GM19397 (cell line): ENCODE measurements at regions not wholly inside any gene's neighbourhood (a gene's known extent, or its start where the extent isn't known, plus 50 kb on each side); places are given as distances from the start of the nearest gene placed in this dataset.
"Not testable (repeated sequence)": the region's sequence is repeated elsewhere in the genome, so short reads cannot be mapped to it uniquely, and the experiment has no call there.

Experiments used
- ATAC-seq: cut with Tn5 transposase; IDR thresholded peaks from one replicate; pipeline ENCODE4 v1.9.1; 2021; ENCODE audit warnings: mild to moderate bottlenecking, moderate library complexity; ENCODE audit not compliant: unreplicated experiment

- ATAC-seq, result no peak
These were observed 821.4 kb downstream of the RNF144A start for GRCh38 chr2:7738596-7738995.

- no peak for ATAC-seq
These were observed 822.9 kb downstream of the RNF144A start for GRCh38 chr2:7740114-7740513.

DNA sequence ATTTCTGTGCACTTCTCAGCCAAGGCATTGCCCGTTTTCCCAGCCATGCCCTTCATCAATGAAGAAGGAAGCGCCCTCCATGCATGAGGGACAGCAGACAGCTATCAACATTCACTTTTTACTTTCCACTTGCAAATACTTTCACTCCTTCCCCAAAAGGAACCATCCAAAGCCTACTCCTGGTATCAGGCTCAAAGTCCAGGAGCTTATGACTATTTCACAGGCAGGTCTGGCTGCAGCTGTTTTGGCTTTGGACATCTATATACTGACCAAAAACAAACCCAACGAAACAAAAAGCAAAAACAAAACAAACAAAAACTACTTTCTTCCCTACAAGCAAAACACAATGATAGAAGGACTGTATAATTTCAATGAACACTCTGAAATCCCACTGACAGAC, 825.1 kb downstream of the RNF144A start:
- no peak for ATAC-seq

- ATAC-seq, result no peak
These were observed 827.6 kb downstream of the RNF144A start for GRCh38 chr2:7744827-7745226.

- no peak for ATAC-seq
These were observed 828.2 kb downstream of the RNF144A start for GRCh38 chr2:7745369-7745768.

- ATAC-seq, result no peak
These were observed 831.7 kb downstream of the RNF144A start for GRCh38 chr2:7748717-7749415.

DNA sequence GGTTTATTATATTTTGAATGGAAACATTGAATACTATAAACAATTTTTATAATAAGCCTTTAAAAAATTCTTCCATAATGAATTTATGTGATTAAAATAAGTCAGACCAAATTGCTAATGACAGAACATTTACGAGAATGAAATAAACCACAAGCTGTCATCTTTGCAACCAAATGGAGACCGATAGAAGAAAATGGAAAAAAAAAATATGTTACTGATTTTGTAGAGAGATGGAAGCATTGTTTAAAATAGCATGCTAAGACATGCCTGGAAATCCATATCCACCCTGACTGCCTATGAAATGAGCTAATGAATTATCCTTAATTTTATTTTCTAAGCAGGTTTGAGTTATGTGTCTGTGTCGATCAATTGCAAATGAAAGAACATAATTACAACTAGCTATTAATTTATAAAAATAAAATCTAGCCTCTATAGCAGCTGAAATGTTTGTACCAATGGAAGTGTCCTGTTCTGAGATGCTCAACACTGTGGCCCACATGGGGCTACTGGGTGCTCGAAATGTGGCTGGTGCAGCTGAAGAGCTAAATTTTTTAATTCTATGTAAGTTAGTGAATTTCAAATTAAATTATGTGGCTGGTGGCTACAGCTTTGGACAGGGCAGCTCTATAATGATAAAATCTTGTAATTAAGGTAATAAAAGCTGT, 832.8 kb downstream of the RNF144A start:
- ATAC-seq, result no peak

DNA sequence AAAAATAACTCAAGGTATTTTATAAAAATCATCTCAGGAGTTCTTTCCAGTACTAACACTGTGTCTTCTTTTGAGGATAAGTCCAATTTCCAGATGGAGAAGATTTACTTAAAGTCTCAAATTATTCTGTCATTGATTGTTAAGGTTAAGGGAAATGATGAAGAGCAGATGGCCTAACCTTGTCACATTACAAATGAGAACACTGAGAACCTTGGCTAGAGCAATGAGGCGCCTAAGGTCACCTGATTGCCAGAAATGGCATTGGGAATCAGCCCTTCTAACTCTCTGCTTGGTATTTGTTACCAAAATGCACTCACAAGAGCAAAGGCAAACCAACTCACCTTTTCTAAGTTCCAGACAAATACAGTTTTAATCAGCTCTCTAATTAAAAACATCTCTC, 835.1 kb downstream of the RNF144A start:
- no peak for ATAC-seq

GRCh38 chr2:7753777-7754176, 836.6 kb downstream of the RNF144A start:
- no peak for ATAC-seq

GRCh38 chr2:7755879-7756278, 838.7 kb downstream of the RNF144A start:
- ATAC-seq, result no peak

DNA sequence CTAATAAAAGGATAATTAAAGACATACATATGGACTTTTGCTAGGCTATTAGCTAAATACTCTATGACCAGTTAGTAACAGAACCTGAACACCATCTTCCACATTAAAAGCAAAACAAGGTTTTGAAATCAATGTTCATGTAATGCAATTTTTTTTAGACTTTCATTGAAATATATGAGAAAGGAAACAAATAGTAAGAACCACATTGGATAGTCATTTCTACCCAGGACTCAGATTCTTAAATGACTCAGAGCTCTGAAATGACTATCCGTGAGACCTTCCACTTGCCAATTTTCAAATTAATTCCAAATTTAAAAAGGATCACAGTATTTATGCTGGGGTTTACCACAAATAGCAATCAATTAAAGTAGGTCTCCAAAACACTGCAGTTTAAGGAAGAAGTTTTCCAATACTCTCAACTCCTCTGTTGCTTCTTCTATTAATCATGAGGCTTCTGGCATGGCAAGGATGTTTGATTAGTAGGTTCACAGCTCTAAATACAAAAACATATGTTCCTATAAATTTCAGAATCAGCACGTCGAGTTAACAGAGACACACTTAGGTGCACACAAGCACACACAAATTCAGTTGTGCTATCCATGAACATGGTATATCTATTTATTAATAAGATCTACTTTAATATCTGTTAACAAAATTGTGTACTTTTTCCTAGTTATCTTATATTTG, 841.0 kb downstream of the RNF144A start:
- no peak for ATAC-seq

- ATAC-seq, result no peak
These were observed 842.7 kb downstream of the RNF144A start for GRCh38 chr2:7759898-7760297.

- not testable (repeated sequence) for ATAC-seq
These were observed 846.2 kb downstream of the RNF144A start for GRCh38 chr2:7763418-7763817.

DNA sequence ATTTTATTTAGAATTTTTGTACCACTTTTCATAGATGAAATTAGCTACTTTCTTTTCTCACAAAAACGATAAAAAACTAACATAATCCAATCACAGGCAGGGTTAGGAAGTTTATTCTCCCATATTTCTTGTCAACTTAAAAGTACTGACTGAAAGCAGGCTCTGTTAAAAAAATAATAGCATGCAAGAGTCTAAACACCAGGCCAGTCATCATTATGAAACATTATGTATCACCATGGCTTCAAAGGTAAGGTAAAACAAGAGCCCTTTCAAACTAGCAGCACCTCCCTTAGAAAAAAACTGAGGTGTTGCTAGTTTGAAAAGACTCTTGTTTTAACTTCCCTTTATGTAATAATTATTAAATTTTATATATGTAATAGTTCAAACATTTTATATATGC, 848.0 kb downstream of the RNF144A start:
- ATAC-seq, result no peak

GRCh38 chr2:7766088-7766722, 849.0 kb downstream of the RNF144A start:
- no peak for ATAC-seq

DNA sequence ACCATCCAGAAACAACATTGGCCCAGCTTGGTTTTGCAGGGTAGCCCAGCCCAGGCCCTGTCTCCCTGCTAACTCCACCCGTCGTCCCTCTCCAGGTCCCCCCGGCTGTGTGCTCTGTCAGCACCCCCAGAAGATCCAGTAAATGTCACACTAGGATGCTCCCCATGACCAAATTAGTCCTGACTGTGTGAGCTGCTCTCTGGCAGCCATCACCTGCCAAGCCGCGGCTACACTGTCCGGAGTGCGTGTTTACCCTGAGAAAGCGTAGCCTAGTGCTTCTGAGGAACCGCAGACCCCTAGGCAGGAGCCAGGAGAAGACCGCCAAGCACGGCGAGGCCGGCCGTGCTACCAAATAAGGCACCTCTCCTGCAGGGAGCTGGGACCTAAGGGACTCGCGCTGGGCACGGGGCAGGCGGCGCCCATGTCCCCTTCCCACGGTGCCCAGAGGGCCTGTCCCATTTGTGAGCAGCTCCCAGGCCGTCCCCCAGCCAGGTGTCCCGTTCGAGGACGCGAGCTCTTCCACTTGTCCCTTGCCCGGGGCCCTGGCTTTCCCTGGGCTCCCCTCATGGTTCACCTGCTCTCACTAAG, 849.9 kb downstream of the RNF144A start:
- no peak for ATAC-seq

- no peak for ATAC-seq
These were observed 850.7 kb downstream of the RNF144A start for GRCh38 chr2:7767902-7768301.

DNA sequence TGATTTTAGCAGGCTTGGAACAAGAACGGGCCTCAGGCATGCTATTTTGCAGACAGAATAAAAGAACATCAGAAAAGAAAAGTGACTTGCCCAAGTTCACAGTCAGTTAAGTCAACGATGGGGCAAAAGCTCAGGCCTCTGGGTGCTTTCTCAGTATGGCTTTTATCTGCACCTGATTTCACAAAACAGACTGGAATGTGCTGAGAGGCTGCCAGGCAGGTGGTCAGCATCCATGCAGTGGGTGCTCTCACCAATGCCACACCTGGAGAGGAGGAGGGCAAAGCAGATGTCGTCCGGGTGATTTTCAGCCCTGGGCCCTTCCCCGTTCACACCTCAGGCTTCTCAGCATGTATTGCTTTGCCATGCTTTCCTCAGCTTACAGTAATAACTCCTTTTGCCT, 854.6 kb downstream of the RNF144A start:
- ATAC-seq, result no peak

- ATAC-seq, result peak; percentile 62
These were observed 856.4 kb downstream of the RNF144A start for GRCh38 chr2:7773362-7774360.

DNA sequence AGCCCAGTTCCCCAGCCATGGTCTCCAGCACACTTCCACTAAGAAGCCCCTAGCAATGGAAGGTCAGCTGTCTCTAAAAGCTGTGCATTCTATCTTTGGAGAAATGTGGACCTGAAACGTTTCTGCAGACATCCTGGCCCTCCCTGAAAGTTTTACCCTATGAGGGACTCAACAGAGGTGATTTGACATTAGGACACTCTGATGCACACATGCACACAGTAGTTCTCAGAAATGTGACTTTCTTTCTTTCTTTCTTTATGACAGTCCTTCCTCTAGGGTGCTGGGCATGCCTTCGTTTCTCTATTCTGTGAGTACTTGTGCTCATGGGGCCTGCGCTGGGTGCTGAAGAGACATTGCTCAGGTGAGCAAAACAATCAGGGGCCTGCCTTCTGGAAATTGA, 857.3 kb downstream of the RNF144A start:
- ATAC-seq, result no peak
